GM19467 (cell line): ENCODE measurements at regions not wholly inside any gene's neighbourhood (a gene's known extent, or its start where the extent isn't known, plus 50 kb on each side); places are given as distances from the start of the nearest gene placed in this dataset.
"Not testable (repeated sequence)": the region's sequence is repeated elsewhere in the genome, so short reads cannot be mapped to it uniquely, and the experiment has no call there.

Source experiments
- ATAC-seq: cut with Tn5 transposase; IDR thresholded peaks from one replicate; pipeline ENCODE4 v1.9.1; 2021; ENCODE audit warnings: mild to moderate bottlenecking, moderate library complexity; ENCODE audit not compliant: unreplicated experiment

- ATAC-seq: no peak
These were observed 244.8 kb upstream of the SYNCRIP start for GRCh38 chr6:85887461-85887860.

GRCh38 chr6:85868685-85869084, 226.0 kb upstream of the SYNCRIP start:
- no peak for ATAC-seq

DNA sequence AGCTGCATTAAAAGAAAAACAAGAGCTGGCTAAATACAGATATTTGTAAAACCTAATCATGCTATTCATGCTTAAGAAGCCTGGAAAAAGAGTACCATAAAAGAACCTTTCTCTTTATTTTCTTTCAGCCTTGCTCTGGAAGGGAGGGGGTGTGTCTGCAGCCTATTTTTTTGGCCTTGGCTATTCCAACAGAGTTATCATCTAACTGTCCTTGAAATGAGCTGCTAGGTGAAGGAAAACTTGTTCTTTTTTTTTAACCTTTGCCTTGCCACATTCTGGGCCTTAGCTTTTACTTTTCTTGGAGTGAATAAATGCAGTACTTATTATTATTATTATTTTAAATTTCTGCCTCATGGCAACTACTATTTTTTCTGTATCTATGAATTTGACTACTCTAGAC, 224.9 kb upstream of the SYNCRIP start:
- ATAC-seq: no peak

- ATAC-seq: no peak
These were observed 224.2 kb upstream of the SYNCRIP start for GRCh38 chr6:85866758-85867401.

- no peak for ATAC-seq
These were observed 223.7 kb upstream of the SYNCRIP start for GRCh38 chr6:85866370-85866730.

- peak; percentile 60 for ATAC-seq
These were observed 223.0 kb upstream of the SYNCRIP start for GRCh38 chr6:85865420-85866369.

- ATAC-seq: no peak
These were observed 222.0 kb upstream of the SYNCRIP start for GRCh38 chr6:85864453-85865401.

- ATAC-seq: no peak
These were observed 213.5 kb upstream of the SYNCRIP start for GRCh38 chr6:85856235-85856634.

DNA sequence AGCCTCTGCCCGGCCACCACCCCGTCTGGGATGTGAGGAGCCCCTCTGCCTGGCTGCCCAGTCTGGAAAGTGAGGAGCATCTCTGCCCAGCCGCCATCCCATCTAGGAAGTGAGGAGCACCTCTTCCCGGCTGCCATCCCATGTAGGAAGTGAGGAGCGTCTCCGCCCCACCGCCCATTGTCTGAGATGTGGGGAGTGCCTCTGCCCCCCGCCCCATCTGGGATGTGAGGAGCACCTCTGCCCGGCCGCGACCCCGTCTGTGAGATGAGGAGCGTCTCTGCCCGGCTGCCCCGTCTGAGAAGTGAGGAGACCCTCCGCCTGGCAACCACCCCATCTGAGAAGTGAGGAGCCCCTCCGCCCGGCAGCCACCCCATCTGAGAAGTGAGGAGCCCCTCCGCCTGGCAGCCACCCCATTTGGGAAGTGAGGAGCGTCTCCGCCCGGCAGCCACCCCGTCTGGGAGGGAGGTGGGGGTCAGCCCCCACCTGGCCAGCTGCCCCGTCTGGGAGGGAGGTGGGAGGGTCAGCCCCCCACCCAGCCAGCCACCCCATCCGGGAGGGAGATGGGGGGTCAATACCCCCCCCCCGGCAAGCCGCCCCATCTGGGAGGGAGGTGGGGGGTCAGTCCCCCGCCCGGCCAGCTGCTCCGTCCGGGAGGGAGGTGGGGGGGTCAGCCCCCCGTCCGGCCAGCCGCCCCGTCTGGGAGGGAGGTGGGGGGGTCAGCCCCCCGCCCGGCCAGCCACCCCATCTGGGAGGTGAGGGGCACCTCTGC, 195.8 kb upstream of the SYNCRIP start:
- not testable (repeated sequence) for ATAC-seq

DNA sequence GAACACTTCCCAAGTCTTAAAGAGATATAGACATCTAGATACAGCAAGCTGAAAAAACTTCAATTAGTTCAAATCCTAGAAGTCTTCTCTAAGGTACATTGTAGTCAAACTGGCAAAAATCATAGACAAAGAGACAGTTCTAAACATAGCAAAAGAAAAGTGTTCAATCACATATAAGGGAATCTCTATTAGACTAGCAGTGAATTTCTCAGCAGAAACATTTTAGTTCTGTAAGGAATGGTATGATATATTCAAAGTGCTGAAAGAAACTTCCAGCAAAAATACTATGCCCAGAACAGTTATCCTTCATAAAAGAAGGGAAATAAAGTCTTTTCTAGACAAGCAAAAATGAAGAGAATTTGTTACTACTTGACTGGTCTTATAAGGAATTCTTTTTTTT, 186.3 kb upstream of the SYNCRIP start:
- ATAC-seq: no peak

DNA sequence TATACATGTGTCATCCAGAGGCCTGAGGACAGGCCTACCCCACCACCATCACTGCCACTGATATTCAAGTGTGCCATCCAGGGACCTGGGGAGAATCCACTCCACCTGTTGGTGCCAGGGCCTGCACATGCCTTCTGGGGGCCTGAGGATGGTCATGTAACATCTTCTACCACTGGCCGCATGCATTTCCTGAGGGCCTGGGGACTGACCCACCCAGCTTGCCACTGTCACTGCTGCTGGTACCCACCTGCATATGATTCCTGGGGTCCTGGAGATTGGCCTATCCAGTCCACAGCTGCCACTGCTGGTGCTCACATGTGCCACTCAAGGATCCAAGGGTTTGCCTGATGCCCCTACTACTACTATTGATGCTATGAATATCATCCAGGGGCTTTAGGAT, 184.3 kb upstream of the SYNCRIP start:
- ATAC-seq: no peak

DNA sequence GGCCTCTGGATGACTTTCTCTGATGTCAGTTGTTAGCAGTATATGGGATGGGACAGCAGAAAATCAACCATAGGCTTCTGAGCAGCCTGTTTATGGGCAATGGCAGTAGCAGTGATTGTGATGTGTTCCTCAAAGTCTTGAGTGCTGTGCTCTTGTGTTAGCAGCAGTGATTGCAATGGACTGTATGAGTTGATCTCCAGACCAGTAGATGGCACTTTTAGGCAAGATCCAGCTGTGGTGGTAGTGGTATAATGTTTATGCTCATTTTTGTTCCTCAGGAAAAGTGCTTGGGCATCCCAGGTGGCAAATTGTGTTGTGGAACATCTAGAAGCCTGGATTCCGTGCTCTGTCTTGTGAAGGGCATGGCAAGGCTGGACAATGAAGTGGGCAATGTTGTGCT, 181.6 kb upstream of the SYNCRIP start:
- ATAC-seq: no peak

DNA sequence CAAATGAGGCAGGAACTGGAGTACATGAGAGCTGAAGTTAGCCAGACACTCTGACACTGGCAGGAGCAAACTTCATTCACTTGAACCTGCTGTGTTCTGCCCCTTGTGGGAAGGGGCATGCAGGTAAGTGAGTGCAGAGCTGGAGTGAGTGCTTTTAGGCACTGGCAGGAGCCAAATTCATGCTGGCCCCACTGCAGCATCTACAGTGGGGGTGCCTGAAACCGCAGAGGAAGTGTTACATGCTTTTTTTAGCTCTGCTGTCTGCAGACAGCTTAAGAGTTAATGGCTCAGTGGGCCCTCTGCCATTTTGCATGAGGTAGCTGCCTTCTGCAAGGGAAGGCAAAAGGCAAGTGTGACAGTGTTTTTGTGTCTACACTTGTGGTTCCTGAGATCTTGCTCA, 167.9 kb upstream of the SYNCRIP start:
- ATAC-seq: no peak

- no peak for ATAC-seq
These were observed 161.0 kb upstream of the SYNCRIP start for GRCh38 chr6:85803721-85804120.

DNA sequence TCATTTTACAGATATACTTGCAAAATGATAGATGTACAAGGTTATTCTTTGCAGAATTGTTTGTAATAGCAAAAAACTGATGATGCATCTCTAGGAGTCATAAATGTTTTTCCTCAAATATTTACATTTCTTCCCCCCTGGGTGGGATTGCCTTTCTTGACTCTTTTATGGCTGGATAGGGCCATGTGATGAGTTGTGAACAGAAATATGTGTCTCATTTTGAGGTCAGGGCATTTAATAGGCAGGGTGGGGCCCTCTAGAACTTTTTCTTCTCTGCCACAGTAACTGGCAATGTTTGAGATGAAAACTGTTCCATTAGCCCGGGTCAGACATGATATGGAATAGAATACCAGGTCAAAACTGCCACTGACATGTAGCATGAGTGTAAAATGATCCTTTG, 159.5 kb upstream of the SYNCRIP start:
- ATAC-seq: no peak

GRCh38 chr6:85798931-85799652, 156.4 kb upstream of the SYNCRIP start:
- ATAC-seq: no peak

DNA sequence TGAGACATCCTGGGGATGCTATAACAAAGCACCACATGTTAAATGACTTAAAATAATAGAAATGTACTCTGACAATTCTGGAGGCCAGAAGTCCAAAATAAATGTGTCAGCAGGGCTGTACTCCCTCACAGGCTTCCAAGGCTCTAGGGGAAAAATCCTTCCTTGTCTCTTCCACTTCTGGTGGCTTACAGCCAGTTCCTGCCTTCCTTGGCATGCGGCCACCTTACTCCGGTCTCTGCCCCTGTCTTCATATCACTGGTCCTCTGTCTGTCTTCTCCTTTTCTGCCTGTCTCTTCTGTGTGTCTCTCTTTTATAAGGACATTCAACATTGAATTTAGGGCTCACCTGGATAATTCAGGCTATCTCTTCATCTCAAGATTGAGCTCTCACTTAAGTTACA, 155.3 kb upstream of the SYNCRIP start:
- ATAC-seq: no peak

DNA sequence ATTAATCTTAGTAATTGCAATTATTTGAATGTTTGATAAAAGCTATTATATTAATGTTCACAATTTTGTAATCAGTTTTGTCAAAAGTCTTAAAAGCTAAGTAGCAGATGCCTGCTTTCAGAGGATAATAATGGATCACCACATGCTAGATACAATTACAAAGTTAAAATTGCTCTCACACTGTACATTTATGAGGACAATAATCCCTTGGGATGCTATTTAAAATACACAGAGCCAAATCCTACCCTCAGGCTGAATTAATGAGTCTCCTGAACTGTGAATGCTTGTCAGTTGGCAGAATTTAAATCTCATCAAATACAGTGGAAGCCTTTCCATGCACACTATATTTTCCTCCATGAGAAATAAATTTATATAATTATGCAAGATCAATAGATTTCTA, 153.3 kb upstream of the SYNCRIP start:
- ATAC-seq: no peak

DNA sequence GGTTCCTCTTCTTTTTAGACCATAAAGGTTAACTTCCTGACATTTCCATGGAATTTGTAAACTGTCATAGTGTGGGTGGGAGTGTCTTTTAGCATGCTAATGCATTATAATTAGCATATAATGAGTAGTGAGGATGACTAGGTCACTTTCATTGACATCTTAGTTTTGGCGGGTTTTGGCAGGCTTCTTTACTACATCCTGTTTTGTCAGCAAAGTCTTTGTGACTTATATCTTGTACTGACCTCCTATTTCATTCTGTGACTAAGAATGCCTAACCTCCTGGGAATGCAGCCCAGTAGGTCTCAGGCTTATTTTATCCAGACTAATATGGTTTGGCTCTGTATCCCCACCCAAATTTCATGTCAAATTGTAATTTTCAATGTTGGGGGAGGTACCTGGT, 149.6 kb upstream of the SYNCRIP start:
- ATAC-seq: no peak

GRCh38 chr6:85775883-85776282, 133.2 kb upstream of the SYNCRIP start:
- ATAC-seq: no peak
